HG02973 (cell line): ENCODE measurements at regions not wholly inside any gene's neighbourhood (a gene's known extent, or its start where the extent isn't known, plus 50 kb on each side); places are given as distances from the start of the nearest gene placed in this dataset.
"Not testable (repeated sequence)": the region's sequence is repeated elsewhere in the genome, so short reads cannot be mapped to it uniquely, and the experiment has no call there.

Experiments
- ATAC-seq: cut with Tn5 transposase; IDR thresholded peaks from one replicate; pipeline ENCODE4 v1.9.1; 2021; ENCODE audit warnings: moderate library complexity; ENCODE audit not compliant: unreplicated experiment

- ATAC-seq = no peak
Measured at GRCh38 chrX:137646472-137646871, 80.5 kb downstream of the ZIC3 start.

GRCh38 chrX:137651647-137652046, 85.7 kb downstream of the ZIC3 start:
- ATAC-seq = no peak

DNA sequence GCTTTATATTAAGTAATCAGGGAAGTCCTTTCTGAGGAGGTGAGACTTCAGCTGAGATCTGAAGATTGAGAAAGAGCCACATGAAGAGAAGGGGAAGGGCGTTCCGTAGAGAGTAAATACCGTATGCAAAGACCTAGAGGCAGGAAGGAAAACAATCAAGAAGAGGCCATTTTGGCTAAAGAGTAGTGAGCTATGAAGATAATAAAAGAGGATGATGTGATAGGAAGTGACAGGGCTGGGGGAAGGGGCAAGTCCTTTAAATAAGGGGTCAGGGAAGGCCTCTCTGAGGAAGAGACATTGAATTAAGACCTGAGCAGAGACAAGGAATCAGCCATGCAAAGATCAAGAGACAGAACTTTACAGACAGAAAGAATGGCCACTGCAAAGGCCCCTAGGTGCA, 86.2 kb downstream of the ZIC3 start:
- ATAC-seq = no peak

GRCh38 chrX:137654481-137654880, 88.6 kb downstream of the ZIC3 start:
- no peak for ATAC-seq

GRCh38 chrX:137667776-137668175, 101.8 kb downstream of the ZIC3 start:
- ATAC-seq = no peak

- ATAC-seq = no peak
Measured at GRCh38 chrX:137684591-137684990, 118.7 kb downstream of the ZIC3 start.

GRCh38 chrX:137695417-137695816, 129.5 kb downstream of the ZIC3 start:
- no peak for ATAC-seq

- no peak for ATAC-seq
Measured at GRCh38 chrX:137707348-137707747, 141.4 kb downstream of the ZIC3 start.

DNA sequence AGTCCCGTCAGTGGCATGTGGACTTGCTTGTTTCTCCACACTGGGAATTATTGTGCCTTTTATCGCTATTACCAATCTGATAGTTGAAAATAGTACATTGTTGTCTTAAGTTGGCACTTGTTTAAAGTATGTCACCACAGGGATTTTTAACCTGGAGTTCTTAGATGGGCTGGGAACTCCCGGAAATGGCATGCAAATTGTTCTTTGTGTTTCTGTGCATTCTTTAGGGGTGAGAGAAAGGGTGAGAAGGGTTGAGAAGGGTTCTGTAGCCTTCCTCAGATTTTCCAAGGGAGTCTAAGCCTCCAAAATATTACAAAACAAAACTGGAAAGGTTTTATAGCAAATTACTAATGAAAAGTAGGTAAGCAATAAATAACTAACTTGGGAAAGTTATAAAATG, 176.9 kb downstream of the ZIC3 start:
- ATAC-seq = no peak

DNA sequence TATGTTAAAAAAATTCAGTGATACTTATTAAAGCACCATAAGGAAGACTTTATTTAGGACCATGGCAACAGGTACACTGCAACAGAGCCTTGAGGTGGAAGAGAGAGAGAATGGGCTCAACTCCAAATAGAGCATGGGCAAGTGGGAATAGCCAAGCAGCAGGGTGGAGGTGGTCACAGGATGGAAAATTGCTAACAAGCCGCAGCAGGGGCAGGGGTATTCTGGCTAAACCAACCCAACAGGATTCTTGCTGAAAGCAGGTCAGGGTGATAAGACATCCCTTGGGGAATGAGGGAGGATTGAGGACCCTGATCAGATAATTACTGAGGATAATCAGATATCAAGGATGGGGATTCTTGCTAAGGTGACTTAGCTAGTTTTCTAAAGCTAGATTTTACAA, 177.5 kb downstream of the ZIC3 start:
- no peak for ATAC-seq

GRCh38 chrX:137746289-137746688, 180.4 kb downstream of the ZIC3 start:
- no peak for ATAC-seq

- ATAC-seq = no peak
Measured at GRCh38 chrX:137747244-137748043, 181.5 kb downstream of the ZIC3 start.

DNA sequence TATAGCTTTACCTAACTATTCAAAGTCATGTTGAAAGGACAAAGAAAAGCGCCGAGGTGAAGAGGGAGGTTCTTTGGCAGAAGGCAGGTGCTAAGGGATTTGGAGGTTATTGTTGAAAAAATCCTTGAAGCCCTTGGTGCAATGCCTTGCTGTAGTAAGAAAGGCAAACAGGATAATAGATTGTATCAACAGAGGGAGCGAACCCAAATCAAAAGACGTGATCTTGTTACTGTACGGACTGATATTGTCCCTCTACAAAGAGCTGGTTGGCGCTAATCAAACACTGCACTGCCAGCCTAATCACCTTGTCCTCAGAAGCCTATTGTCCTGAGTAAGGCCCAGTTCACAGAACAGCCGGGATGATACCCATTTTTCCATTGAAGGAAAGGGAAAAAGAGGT, 182.9 kb downstream of the ZIC3 start:
- no peak for ATAC-seq

- ATAC-seq = no peak
Measured at GRCh38 chrX:137749246-137749645, 183.3 kb downstream of the ZIC3 start.

GRCh38 chrX:137771537-137771936, 205.6 kb downstream of the ZIC3 start:
- ATAC-seq = no peak

- ATAC-seq = no peak
Measured at GRCh38 chrX:137792214-137792613, 226.3 kb downstream of the ZIC3 start.

DNA sequence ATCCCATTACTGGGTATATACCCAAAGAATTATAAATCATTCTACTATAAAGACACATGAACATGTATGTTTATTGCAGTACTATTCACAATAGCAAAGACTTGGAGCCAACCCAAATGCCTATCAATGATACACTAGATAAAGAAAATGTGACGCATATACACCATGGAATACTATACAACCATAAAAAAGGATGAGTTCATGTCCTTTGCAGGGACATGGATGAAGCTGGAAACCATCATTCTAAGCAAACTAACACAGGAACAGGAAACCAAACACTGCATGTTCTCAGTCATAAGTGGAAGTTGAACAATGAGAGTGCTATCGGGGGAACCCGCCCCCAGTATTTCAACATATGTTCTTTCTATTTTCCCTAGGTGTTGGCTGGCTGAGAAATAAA, 232.0 kb downstream of the ZIC3 start:
- not testable (repeated sequence) for ATAC-seq

DNA sequence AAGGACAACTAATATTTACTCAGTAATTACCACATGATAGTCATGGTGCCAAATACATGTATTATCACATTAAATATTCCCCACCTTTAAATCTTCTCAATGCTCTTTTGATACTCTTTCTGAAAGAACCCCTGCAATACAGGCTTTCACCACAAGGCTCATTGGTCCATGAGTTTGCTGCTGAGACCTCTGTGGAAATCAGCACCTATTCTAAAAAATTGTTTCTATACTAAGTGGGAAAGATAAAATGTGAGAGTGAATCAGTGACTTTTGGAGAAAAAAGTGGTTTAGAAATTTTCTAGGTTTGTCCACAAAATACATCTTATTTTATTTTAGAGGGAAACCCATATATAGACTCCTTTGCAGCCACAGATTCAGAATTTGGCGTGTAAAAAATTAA, 257.3 kb downstream of the ZIC3 start:
- no peak for ATAC-seq

DNA sequence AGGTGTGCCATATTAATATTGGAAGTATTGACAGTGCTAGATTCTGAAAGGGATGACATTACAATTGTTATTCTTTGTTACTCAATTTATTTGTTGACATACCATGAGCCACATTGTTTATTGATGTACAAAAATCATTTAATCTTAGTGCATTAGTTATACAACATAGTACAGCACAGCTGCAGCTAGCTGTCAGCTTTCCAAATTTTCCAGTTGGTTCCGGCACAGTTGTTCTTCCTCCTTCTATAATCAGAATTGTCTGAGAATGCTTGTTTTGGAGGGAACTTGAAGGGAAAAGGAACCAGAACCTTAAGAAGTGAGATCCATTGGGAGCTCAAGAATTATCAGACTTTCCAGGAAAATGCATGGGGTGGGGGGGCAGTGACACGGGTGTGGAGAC, 281.4 kb downstream of the ZIC3 start:
- no peak for ATAC-seq

GRCh38 chrX:137848266-137848905, 282.5 kb downstream of the ZIC3 start:
- no peak for ATAC-seq

DNA sequence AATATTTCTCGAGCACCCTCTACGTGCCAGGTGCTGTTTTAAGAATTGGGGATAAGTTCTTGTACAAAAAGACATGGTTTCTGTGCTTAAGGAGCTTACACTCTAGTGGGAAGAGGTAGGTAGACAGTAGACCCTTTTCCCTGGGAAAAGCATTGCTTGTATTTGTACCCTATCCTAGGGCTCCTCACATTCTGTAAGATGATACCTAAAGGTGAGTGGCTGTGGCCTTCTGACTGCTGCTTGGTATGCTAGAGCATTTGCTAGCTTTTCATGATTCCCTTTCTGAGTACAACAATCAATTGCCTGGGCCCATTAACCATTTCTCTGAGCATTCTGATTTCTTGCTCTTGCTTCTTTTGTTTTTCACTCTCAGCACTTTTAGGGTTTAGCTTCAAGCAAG, 286.6 kb downstream of the ZIC3 start:
- no peak for ATAC-seq

DNA sequence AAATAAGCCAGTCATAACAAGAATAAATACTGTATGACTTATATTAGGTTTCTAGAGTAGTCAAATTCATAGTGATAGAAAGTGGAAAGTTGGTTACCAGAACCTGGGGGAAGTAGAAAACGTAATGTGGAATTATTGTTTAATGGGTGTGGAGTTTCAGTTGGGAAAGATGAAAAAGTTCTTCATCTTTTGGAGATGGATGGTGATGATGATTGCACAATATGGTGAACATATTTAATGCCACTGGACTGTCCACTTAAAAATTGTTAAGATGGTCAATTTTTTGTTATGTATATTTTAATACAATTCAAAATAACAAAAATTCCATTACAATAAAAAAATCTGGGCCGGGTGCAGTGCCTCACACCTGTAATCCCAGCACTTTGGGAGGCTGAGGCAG, 289.6 kb downstream of the ZIC3 start:
- ATAC-seq = no peak

- ATAC-seq = no peak
Measured at GRCh38 chrX:137858106-137858505, 292.2 kb downstream of the ZIC3 start.
